ENCODE measurements at regions not wholly inside any gene's neighbourhood (a gene's known extent, or its start where the extent isn't known, plus 50 kb on each side); places are given as distances from the start of the nearest gene placed in this dataset.

DNA sequence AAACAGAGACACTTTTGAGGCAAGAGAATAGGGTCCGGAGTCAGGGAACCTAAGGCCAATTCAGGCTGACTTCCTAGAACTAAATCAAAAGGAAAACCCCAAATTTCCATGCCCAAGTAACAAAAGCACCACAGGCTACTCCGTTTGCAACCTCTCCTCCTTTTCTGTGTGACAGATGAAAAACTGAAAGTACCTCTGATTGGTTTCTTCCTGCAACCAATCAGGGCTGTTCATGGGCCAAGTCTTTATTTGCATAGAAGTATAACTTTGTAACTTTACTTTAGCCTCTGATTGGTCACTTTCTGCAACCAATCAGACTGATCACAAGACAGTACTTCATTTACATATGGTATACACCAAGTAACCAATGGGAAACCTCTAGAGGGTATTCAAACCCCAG lies 239.9 kb upstream of the KCND2 start:
- ChIA-PET RAD21 (ENCODE audit: unreplicated experiment) (no interaction called here), CTCF (no interaction called here), SMC1A (ENCODE audit: uncharacterized antibody, unreplicated experiment) (no interaction called here), POLR2A (no interaction called here)
- no peak overlapping the region for H2AFZ ChIP-seq (ENCODE audit: control insufficient read depth, low read depth, low read length)
- FAIRE-seq: no peak
- no peak overlapping the region for H3K4me3 ChIP-seq
- intact Hi-C loops (cut with micrococcal nuclease; ENCODE audit: unreplicated experiment) (no loop called here), in situ Hi-C loops (cut with MboI) (no loop called here)
- peak; percentile 66 for ATAC-seq
- no TSS peak for BruUV-seq (replicated peaks)
- DNase-seq (ENCODE audit: low read depth, low spot score): no peak
- no peaks in the 10 kb centered on the region for H4K20me1 ChIP-seq (ENCODE audit: control insufficient read depth, insufficient read depth)
- WGBS (ENCODE audit: insufficient coverage, insufficient replicate concordance, low lambda C conversion rate, missing lambda C conversion rate): 0% methylated on average over 2 of the region's 2 CpGs
- no peaks in the 10 kb centered on the region; a peak in 1 of 4 replicates for H3K27me3 ChIP-seq (replicated peaks in 1 of 2; ENCODE audit: control insufficient read depth in 2 of 2, insufficient read depth in 2 of 2, low read length in 1 of 2)
- no peaks in the 10 kb centered on the region for H3K4me1 ChIP-seq (ENCODE audit: control insufficient read depth, insufficient read depth, low read length)
- H3K27ac ChIP-seq (ENCODE audit: control insufficient read depth, insufficient read depth): no peak overlapping the region
- H3K4me2 ChIP-seq (ENCODE audit: control insufficient read depth, insufficient read depth): no peak overlapping the region
- no peak for TF ChIP-seq HCFC1 (IDR thresholded peaks at IDR 0.05; ENCODE audit: low read length)
- TF ChIP-seq MEF2A (IDR thresholded peaks at IDR 0.05; ENCODE audit: insufficient read depth, low read depth, low read length): no peak
- no peak for TF ChIP-seq MTA2 (IDR thresholded peaks at IDR 0.05; ENCODE audit: low read depth)
- TF ChIP-seq NFYB (IDR thresholded peaks at IDR 0.05; ENCODE audit: insufficient read depth, low read depth, low read length): 0 out of 2 replicates have a peak, but pooled peaks have one; percentile 46
- no peak for TF ChIP-seq SMAD5 (IDR thresholded peaks at IDR 0.05; ENCODE audit: low read depth)
- no peak for TF ChIP-seq DPF2 (IDR thresholded peaks at IDR 0.05)
- no peaks in the 10 kb centered on the region for H3K79me2 ChIP-seq (ENCODE audit: control insufficient read depth, insufficient read depth, low read length)
- no peaks in the 10 kb centered on the region for H3K36me3 ChIP-seq (ENCODE audit: control insufficient read depth in 2 of 2, insufficient read depth in 2 of 2, low read length in 1 of 2)
- H3K9me3 ChIP-seq (replicated peaks; ENCODE audit: control insufficient read depth, insufficient read depth, low read length): no peaks in the 10 kb centered on the region
- no peak overlapping the region for H3K9ac ChIP-seq (ENCODE audit: control insufficient read depth, insufficient read depth, low read length)

GRCh38 chr7:120039138-120039537 lies 233.8 kb upstream of the KCND2 start:
- SMC1A ChIA-PET (ENCODE audit: uncharacterized antibody, unreplicated experiment): no interaction called here
- POLR2A ChIA-PET: no interaction called here
- no peaks in the 10 kb centered on the region for H3K4me1 ChIP-seq (ENCODE audit: control insufficient read depth, insufficient read depth, low read length)
- in situ Hi-C loops (cut with MboI): no loop called here
- CTCF ChIA-PET: no interaction called here
- no peak for DNase-seq (ENCODE audit: low read depth, low spot score)
- no peak overlapping the region for H3K4me3 ChIP-seq
- TF ChIP-seq RFX5 (IDR thresholded peaks at IDR 0.05; ENCODE audit: low read depth, low read length): no peak
- TF ChIP-seq POU2F2 (IDR thresholded peaks at IDR 0.05; ENCODE audit: borderline replicate concordance, low read depth, low read length): no peak
- TF ChIP-seq KLF5 (IDR thresholded peaks at IDR 0.05; ENCODE audit: partially characterized antibody): no peak
- TF ChIP-seq STAT3 (IDR thresholded peaks at IDR 0.05; ENCODE audit: low read depth, low read length): no peak
- no peak for TF ChIP-seq ETV6 (conservative IDR thresholded peaks at IDR 0.05 in 1 of 2, IDR thresholded peaks at IDR 0.05 in 1 of 2; ENCODE audit: borderline replicate concordance in 1 of 2, low read depth in 1 of 2)
- no peak for TF ChIP-seq JUND (IDR thresholded peaks at IDR 0.05; ENCODE audit: low read depth, low read length)
- no peak for TF ChIP-seq NR2C2 (IDR thresholded peaks at IDR 0.05; ENCODE audit: borderline replicate concordance, control insufficient read depth, insufficient read length, low read depth)
- TF ChIP-seq, protein P1, sequence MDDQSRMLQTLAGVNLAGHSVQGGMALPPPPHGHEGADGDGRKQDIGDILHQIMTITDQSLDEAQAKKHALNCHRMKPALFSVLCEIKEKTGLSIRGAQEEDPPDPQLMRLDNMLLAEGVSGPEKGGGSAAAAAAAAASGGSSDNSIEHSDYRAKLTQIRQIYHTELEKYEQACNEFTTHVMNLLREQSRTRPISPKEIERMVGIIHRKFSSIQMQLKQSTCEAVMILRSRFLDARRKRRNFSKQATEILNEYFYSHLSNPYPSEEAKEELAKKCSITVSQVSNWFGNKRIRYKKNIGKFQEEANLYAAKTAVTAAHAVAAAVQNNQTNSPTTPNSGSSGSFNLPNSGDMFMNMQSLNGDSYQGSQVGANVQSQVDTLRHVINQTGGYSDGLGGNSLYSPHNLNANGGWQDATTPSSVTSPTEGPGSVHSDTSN (IDR thresholded peaks at IDR 0.05; ENCODE audit: insufficient replicate concordance, low read depth, low read length): no peak
- no peak for TF ChIP-seq RCOR1 (conservative IDR thresholded peaks at IDR 0.05; ENCODE audit: low read depth, low read length)
- no peak for TF ChIP-seq BCL11A (IDR thresholded peaks at IDR 0.05; ENCODE audit: low read depth, low read length)
- no peak for TF ChIP-seq TBL1XR1 (IDR thresholded peaks at IDR 0.05; ENCODE audit: low read depth, low read length)
- no peak for TF ChIP-seq HCFC1 (IDR thresholded peaks at IDR 0.05; ENCODE audit: low read length)
- TF ChIP-seq CEBPB (IDR thresholded peaks at IDR 0.05; ENCODE audit: borderline replicate concordance in 1 of 2, low read depth in 2 of 2, low read length in 2 of 2): no peak
- no peak for FAIRE-seq
- H3K27ac ChIP-seq (ENCODE audit: control insufficient read depth, insufficient read depth): no peak overlapping the region
- H3K4me2 ChIP-seq (ENCODE audit: control insufficient read depth, insufficient read depth): no peak overlapping the region
- no peaks in the 10 kb centered on the region for H3K36me3 ChIP-seq (ENCODE audit: control insufficient read depth in 2 of 2, insufficient read depth in 2 of 2, low read length in 1 of 2)
- H4K20me1 ChIP-seq (ENCODE audit: control insufficient read depth, insufficient read depth): no peaks in the 10 kb centered on the region
- H2AFZ ChIP-seq (ENCODE audit: control insufficient read depth, low read depth, low read length): no peak overlapping the region
- no peaks in the 10 kb centered on the region for H3K27me3 ChIP-seq (replicated peaks in 1 of 2; ENCODE audit: control insufficient read depth in 2 of 2, insufficient read depth in 2 of 2, low read length in 1 of 2)
- 12% methylated on average over 2 of the region's 2 CpGs for WGBS (ENCODE audit: insufficient coverage, insufficient replicate concordance, low lambda C conversion rate, missing lambda C conversion rate)
- intact Hi-C loops (cut with micrococcal nuclease; ENCODE audit: unreplicated experiment): no loop called here
- no TSS peak for BruUV-seq (replicated peaks)
- no peak overlapping the region for H3K9ac ChIP-seq (ENCODE audit: control insufficient read depth, insufficient read depth, low read length)
- H3K79me2 ChIP-seq (ENCODE audit: control insufficient read depth, insufficient read depth, low read length): no peaks in the 10 kb centered on the region
- no peak for ATAC-seq
- RAD21 ChIA-PET (ENCODE audit: unreplicated experiment): no interaction called here
- H3K9me3 ChIP-seq (replicated peaks; ENCODE audit: control insufficient read depth, insufficient read depth, low read length): no peaks in the 10 kb centered on the region; the same call in 2 of the 3 replicates
